Suprapubic skin (tissue), 4 donors: ENCODE measurements at regions not wholly inside any gene's neighbourhood (a gene's known extent, or its start where the extent isn't known, plus 50 kb on each side); places are given as distances from the start of the nearest gene placed in this dataset.

Source experiments
- DNase-seq, 2 donors: peaks; one replicate each; pipeline ENCODE4 v3.0.0-alpha.2; 2019; ENCODE audit warnings: low spot score in 2 of 2
- H3K27ac ChIP-seq: fragments of 200-600 bp; sonication (generic); one replicate; pipeline ENCODE4 v1.5.1; 2019
- H3K27me3 ChIP-seq: fragments of 200-600 bp; sonication (generic); one replicate; pipeline ENCODE4 v1.5.1; 2019
- H3K36me3 ChIP-seq: fragments of 200-600 bp; sonication (generic); one replicate; pipeline ENCODE4 v1.5.1; 2019
- H3K4me1 ChIP-seq: fragments of 200-600 bp; sonication (generic); one replicate; pipeline ENCODE4 v1.5.1; 2019
- H3K4me3 ChIP-seq: fragments of 200-600 bp; sonication (generic); one replicate; pipeline ENCODE4 v1.5.1; 2019; ENCODE audit warnings: mild to moderate bottlenecking
- H3K9me3 ChIP-seq: fragments of 200-600 bp; sonication (generic); one replicate; pipeline ENCODE4 v1.5.1; 2019
- EP300 ChIP-seq: sonication (generic); formaldehyde crosslinking; IDR thresholded peaks from one replicate; pipeline ENCODE4 v1.6.1; 2017; ENCODE audit warnings: antibody characterized with exemption
- POLR2A ChIP-seq, 2 donors: fragments of 450-650 bp; IDR thresholded peaks; one replicate each; pipeline ENCODE4 v1.6.1; 2017; ENCODE audit warnings: antibody characterized with exemption in 2 of 2, mild to moderate bottlenecking in 2 of 2, moderate library complexity in 2 of 2
- POLR2AphosphoS5 ChIP-seq, 3 donors: sonication (generic); formaldehyde crosslinking; IDR thresholded peaks; one replicate each; pipeline ENCODE4 v1.6.1; 2017; ENCODE audit warnings: antibody characterized with exemption in 3 of 3
- WGBS: methylation state at CpG from one replicate; pipeline ENCODE4 v1.1.5; 2018; 5-methylcytosine and 5-hydroxymethylcytosine counted together
- TF ChIP-seq, protein P1 (sequence below), 2 donors: fragments of 200-600 bp in 1 of 2; fragments of 450-650 bp in 1 of 2; sonication (generic) in 1 of 2; IDR thresholded peaks; one replicate each; pipeline ENCODE4 v1.5.1; 2016 to 2019; ENCODE audit warnings: antibody characterized with exemption in 2 of 2, mild to moderate bottlenecking in 1 of 2, moderate library complexity in 1 of 2

DNA sequence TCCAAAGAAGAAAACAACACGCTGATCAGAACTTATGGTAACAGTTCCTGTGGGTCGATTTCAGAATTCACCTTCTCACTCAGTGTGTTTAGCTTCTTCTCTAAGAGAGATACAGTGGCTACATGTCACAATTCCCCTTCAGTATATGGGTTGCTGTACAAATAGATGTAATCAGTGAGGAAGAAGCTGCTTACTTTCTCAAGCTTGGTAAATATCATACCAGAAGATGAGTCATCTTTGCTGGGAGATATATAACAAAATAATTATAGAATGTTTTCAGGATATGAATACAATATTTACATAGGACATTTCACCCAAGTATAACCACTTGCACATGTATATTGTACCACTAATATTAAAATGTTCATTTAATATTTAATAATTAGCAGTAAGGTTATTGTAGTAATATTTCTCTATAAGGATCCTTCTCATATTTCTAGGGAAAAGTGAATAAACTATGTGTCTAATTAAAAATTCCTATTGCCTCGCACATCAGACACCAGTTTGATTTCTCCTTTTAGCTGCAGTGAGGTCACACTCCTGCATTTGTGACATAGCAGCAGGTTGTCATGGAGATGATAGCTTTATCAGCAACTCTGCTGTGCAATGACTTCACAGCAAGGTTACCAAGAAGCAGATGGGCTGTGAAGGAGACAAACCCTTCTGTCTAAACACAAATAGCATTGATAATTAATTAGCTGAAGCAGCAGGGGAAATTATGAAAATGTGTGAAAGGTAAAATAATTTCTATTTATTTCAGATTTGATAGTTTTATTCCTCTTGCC is 211.4 kb downstream of the TUSC7 start:
- no peak for DNase-seq
- Histone ChIP-seq H3K9me3 (peaks cover 7% of the 10 kb centered on the region), H3K4me3 (no peak overlapping the region), H3K36me3 (no peaks in the 10 kb centered on the region), H3K4me1 (no peaks in the 10 kb centered on the region), H3K27ac (no peak overlapping the region), H3K27me3 (no peaks in the 10 kb centered on the region)
- WGBS: 79% methylated on average over 3 of the region's 3 CpGs
- TF ChIP-seq EP300 (no peak), POLR2AphosphoS5 (IDR thresholded peaks at IDR 0.05) (no peak), POLR2A (IDR thresholded peaks at IDR 0.05) (no peak)
- TF ChIP-seq, protein P1, sequence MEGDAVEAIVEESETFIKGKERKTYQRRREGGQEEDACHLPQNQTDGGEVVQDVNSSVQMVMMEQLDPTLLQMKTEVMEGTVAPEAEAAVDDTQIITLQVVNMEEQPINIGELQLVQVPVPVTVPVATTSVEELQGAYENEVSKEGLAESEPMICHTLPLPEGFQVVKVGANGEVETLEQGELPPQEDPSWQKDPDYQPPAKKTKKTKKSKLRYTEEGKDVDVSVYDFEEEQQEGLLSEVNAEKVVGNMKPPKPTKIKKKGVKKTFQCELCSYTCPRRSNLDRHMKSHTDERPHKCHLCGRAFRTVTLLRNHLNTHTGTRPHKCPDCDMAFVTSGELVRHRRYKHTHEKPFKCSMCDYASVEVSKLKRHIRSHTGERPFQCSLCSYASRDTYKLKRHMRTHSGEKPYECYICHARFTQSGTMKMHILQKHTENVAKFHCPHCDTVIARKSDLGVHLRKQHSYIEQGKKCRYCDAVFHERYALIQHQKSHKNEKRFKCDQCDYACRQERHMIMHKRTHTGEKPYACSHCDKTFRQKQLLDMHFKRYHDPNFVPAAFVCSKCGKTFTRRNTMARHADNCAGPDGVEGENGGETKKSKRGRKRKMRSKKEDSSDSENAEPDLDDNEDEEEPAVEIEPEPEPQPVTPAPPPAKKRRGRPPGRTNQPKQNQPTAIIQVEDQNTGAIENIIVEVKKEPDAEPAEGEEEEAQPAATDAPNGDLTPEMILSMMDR (IDR thresholded peaks at IDR 0.05): no peak

DNA sequence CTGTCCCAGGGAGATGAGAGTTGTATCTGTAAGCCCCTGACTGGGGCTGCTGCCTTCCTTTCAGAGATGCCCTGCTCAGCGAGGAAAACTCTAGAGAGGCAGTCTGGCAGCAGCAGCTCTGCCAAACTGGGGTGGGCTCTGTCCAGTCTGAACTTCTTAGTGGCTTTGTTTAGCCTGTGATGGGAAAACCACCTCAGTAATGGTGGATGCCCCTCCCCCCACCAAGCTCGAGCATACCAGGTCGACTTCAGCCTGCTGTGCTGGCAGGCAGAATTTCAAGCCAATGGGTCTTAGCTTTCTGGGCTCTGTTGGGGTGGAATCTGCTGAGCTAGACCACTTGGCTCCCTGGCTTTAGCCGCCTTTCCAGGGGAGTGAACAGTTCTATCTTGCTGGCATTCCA is 218.3 kb downstream of the TUSC7 start:
- Histone ChIP-seq H3K4me3 (no peak overlapping the region), H3K4me1 (no peaks in the 10 kb centered on the region), H3K27me3 (no peaks in the 10 kb centered on the region), H3K9me3 (peaks cover 7% of the 10 kb centered on the region), H3K27ac (no peak overlapping the region), H3K36me3 (no peaks in the 10 kb centered on the region)
- no peak for DNase-seq
- 69% methylated on average over 3 of the region's 4 CpGs for WGBS
- TF ChIP-seq, protein P1 (IDR thresholded peaks at IDR 0.05): no peak
- no peak for TF ChIP-seq POLR2A (IDR thresholded peaks at IDR 0.05)
- no peak for TF ChIP-seq EP300
- no peak for TF ChIP-seq POLR2AphosphoS5 (IDR thresholded peaks at IDR 0.05)

GRCh38 chr3:116929505-116930222 is 220.1 kb downstream of the TUSC7 start:
- H3K4me1 ChIP-seq: no peaks in the 10 kb centered on the region
- DNase-seq: no peak
- 70% methylated on average over 3 of the region's 3 CpGs for WGBS
- TF ChIP-seq POLR2A (IDR thresholded peaks at IDR 0.05): no peak
- TF ChIP-seq POLR2AphosphoS5 (IDR thresholded peaks at IDR 0.05): no peak
- TF ChIP-seq EP300: no peak
- TF ChIP-seq, protein P1 (IDR thresholded peaks at IDR 0.05): no peak
- H3K36me3 ChIP-seq: no peaks in the 10 kb centered on the region
- H3K27ac ChIP-seq: no peak overlapping the region
- H3K9me3 ChIP-seq: no peaks in the 10 kb centered on the region
- H3K27me3 ChIP-seq: no peaks in the 10 kb centered on the region
- no peak overlapping the region for H3K4me3 ChIP-seq

GRCh38 chr3:116930786-116931185 is 221.2 kb downstream of the TUSC7 start:
- WGBS: 75% methylated on average over 5 of the region's 5 CpGs
- no peaks in the 10 kb centered on the region for H3K36me3 ChIP-seq
- H3K9me3 ChIP-seq: no peaks in the 10 kb centered on the region
- no peaks in the 10 kb centered on the region for H3K27me3 ChIP-seq
- TF ChIP-seq EP300 (no peak), POLR2A (IDR thresholded peaks at IDR 0.05) (no peak), POLR2AphosphoS5 (IDR thresholded peaks at IDR 0.05) (no peak)
- TF ChIP-seq, protein P1 (IDR thresholded peaks at IDR 0.05): no peak
- no peak overlapping the region for H3K4me3 ChIP-seq
- DNase-seq: no peak
- H3K4me1 ChIP-seq: no peaks in the 10 kb centered on the region
- H3K27ac ChIP-seq: no peak overlapping the region

- no peak overlapping the region for H3K27ac ChIP-seq
- 46% methylated on average over 3 of the region's 3 CpGs for WGBS
- H3K36me3 ChIP-seq: no peaks in the 10 kb centered on the region
- TF ChIP-seq EP300 (no peak), POLR2A (IDR thresholded peaks at IDR 0.05) (no peak), POLR2AphosphoS5 (IDR thresholded peaks at IDR 0.05) (no peak)
- TF ChIP-seq, protein P1 (IDR thresholded peaks at IDR 0.05): no peak
- no peaks in the 10 kb centered on the region for H3K4me1 ChIP-seq
- no peaks in the 10 kb centered on the region for H3K27me3 ChIP-seq
- no peak for DNase-seq
- H3K9me3 ChIP-seq: no peaks in the 10 kb centered on the region
- no peak overlapping the region for H3K4me3 ChIP-seq
Measured at GRCh38 chr3:116939091-116939490, 229.5 kb downstream of the TUSC7 start.
